D721Med (cell line): ENCODE measurements at regions not wholly inside any gene's neighbourhood (a gene's known extent, or its start where the extent isn't known, plus 50 kb on each side); places are given as distances from the start of the nearest gene placed in this dataset.
"Not testable (repeated sequence)": the region's sequence is repeated elsewhere in the genome, so short reads cannot be mapped to it uniquely, and the experiment has no call there.

Source experiments
- DNase-seq: peaks from one replicate; pipeline ENCODE4 v3.0.0; 2011; ENCODE audit warnings: low spot score; ENCODE audit not compliant: insufficient read length
- FAIRE-seq: peaks from 2 replicates; lab custom pipeline; 2011; peaks lifted over from hg19 to GRCh38; lab: Jason Lieb, UNC
- TF ChIP-seq, protein P1 (sequence below): IDR thresholded peaks from 2 replicates; pipeline ENCODE4 v1.5.1; 2012; ENCODE audit warnings: mild to moderate bottlenecking, control low read depth; ENCODE audit not compliant: insufficient read depth; ENCODE audit errors: missing control alignments

DNA sequence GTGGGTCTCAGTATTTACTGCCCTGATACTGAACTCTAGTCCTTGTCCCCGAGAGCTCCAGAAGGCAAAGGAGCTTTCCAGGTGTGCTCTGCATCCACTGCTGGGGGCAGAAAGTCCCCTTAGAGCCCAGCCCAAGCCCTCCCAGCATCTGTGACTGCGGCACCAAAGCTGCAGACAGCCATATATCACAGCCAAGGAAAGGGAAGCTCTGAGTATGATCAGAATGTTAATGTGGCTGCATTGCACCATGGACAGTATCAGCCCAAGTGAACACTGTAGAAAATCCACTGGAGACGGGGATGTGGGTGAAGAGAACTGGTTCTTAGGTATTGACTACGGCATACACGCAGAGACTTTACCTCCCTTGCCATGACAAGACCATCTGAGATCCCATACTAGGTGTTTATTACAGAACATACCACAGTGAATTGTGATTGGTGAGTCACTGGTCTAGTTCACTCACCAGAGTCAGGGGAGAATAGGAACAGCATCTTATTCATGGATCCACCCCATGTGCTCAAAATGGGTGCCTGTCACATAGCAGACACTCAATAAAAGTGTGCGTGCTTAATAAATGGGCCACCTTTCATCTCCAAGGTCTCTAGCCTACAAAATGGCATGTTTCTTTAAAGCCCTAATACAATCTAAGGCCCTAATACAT lies 170.3 kb downstream of the HHIPL2 start:
- DNase-seq = no peak
- TF ChIP-seq, protein P1, sequence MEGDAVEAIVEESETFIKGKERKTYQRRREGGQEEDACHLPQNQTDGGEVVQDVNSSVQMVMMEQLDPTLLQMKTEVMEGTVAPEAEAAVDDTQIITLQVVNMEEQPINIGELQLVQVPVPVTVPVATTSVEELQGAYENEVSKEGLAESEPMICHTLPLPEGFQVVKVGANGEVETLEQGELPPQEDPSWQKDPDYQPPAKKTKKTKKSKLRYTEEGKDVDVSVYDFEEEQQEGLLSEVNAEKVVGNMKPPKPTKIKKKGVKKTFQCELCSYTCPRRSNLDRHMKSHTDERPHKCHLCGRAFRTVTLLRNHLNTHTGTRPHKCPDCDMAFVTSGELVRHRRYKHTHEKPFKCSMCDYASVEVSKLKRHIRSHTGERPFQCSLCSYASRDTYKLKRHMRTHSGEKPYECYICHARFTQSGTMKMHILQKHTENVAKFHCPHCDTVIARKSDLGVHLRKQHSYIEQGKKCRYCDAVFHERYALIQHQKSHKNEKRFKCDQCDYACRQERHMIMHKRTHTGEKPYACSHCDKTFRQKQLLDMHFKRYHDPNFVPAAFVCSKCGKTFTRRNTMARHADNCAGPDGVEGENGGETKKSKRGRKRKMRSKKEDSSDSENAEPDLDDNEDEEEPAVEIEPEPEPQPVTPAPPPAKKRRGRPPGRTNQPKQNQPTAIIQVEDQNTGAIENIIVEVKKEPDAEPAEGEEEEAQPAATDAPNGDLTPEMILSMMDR = no peak
- FAIRE-seq = no peak

DNA sequence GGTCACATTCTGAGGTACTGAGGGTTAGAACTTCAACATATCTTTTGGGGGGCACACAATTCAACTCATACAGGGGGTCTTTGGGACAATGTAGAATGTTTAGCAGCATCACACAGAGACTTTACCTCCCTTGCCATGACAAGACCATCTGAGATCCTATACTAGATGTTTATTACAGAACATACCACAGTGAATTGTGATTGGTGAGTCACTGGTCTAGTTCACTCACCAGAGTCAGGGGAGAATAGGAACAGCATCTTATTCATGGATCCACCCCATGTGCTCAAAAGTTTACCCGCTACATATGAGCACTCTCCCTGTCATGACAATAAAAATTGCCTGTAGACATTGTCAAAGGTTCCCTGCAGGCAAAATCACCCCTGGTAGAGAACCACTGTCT lies 171.1 kb downstream of the HHIPL2 start:
- DNase-seq, FAIRE-seq: not testable (repeated sequence)

DNA sequence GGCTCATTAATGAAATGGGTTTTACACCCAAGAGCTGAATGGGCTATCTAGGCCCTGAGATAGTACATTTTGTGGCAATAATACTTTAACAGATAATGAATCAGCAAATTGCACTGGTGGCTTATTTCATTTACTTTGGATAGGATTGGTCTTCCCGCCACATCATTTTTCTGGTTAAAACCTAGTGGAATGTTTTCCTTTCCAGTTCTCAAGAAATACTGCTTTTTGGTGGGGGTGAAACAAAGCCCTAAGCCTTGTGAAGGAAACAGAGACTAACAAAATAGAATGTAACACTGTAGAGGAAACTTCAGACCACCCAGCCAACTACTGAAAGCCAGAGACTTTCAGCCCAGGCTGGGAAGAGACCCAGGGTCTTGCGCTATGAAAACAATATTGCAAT lies 172.2 kb downstream of the HHIPL2 start:
- FAIRE-seq (no peak), DNase-seq (no peak)
- TF ChIP-seq, protein P1 = no peak

DNA sequence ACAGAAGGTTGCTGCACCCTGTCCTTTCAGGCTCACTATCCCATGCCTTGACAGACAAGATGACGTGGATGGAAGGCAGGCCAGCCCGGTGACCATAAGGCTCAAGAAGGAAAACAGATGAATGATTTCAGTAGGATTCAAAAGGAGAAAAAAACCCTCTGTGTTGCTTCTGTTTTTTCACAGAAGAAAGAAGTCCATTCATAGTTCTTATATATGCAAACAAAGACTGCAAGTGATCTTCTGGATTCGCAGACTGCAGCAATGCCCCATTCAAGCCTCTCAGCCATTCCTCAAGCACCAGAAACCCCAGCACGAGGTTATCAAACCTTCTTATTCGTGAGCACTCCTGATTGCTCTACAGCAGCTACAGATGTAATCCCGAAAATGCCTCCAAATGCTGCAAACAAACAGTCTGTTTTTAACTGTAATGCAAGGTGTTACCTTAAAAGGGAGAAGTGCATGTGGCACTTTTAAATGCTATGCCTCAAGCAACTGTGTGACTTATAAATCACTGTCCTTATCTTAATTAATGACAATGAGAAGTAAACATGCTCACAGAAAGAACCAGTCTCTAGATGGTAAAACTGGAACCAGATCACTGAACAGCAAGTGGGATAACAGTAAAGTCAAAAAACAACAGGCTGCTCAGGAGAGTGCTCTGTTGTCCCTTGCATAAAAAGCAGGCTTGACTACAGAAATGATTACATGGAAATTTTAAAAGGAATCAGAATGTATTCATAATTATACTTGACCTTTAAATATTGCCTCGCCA lies 173.9 kb downstream of the HHIPL2 start:
- FAIRE-seq (no peak), DNase-seq (no peak)
- TF ChIP-seq, protein P1 = no peak

DNA sequence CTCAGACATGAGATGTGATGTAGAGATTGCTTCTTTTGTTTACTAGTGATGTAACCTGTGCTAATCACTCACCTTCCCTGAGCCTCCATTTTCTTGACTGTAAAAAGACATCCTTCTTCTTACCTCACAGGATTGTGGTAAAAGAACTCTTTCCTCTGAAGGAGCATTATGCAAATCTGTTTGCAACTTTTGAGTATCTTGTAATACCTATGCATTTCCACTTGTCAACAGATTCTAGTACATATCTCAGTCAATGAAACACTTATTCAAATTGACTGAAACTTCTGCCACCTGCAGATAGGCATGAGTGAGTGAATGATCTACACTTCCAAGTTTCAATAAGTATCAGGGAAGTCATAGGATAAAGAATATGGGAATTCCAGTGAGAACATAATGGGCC lies 174.7 kb downstream of the HHIPL2 start:
- no peak for DNase-seq
- FAIRE-seq = no peak
- TF ChIP-seq, protein P1 = no peak

DNA sequence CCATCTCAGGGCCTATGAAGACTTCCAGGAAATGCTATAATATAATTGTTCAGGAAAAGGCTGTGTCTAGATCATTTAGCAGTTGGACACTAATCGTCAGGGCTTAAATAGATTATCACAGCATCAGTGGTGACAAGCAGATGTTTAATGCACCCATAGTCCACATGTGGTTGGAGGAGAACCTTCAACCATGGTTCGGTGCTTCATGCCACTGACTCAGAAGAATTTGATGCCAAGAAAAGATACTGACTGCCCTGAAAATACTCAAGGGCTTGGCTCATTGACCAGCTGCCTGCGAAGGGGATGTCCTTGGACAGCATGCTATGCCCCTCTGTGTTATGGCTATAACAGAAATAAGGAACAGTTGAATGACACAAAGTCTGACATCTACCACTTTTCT lies 175.7 kb downstream of the HHIPL2 start:
- DNase-seq (no peak), FAIRE-seq (no peak)
- TF ChIP-seq, protein P1 = no peak

DNA sequence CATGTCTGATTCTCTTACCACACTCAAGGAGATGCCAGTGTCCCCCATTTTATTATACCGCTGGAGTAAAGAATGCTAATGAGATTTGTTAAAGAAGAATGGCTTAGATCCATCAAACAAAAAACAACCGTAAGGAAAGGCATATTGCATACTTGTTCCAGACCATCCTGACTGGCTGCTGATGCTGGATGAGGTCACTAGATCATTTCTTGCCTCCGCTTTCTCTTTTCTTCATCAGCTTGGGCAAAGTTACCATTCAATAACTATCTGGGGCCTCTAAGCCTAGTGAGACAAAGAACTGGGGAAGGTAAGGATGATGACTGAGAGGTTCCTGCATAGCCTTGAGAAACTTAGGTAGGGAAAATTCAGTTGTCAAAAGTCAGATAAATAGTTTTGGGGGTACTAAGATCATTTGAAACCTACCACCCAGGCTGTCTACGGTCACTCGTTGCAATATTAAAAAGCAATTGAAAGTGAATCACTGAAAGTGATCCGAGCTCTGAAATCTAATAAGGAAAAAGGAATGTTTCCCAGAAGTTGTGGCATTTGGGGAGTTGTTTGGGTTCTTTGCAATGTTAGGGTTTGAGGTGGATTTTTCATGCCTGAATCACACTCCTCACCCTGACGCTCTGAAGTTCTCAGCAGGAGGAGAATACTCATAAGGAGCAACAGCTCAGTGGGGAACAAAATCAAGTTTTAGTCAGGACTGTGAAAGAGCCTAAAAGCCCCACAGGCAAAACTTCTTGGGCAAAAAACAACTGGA lies 176.8 kb downstream of the HHIPL2 start:
- TF ChIP-seq, protein P1 = no peak
- DNase-seq (no peak), FAIRE-seq (no peak)
